ENCODE measurements at regions not wholly inside any gene's neighbourhood (a gene's known extent, or its start where the extent isn't known, plus 50 kb on each side); places are given as distances from the start of the nearest gene placed in this dataset.

- no peak for DNase-seq
- no peaks in the 10 kb centered on the region for H3K9me3 ChIP-seq
- in situ Hi-C loops (cut with MboI; ENCODE audit: low pct_ligation_motif_present in 1 of 4, low pct_unique_long_range_greater_than_20kb in 1 of 4, low sequenced_read_pairs in 3 of 4) (no loop called here), intact Hi-C loops (cut with DNase I; ENCODE audit: low total_unique reads) (no loop called here)
- H3K4me1 ChIP-seq: peaks cover 0 to 12% (median 0%) of the 10 kb centered on the region in 4 donors
- H3K4me3 ChIP-seq: no peak overlapping the region
- WGBS, 2 donors (ENCODE audit: low coverage in 1 of 2): 55 to 62% methylated on average over 5 of the region's 5 CpGs
- TF ChIP-seq, protein P1, sequence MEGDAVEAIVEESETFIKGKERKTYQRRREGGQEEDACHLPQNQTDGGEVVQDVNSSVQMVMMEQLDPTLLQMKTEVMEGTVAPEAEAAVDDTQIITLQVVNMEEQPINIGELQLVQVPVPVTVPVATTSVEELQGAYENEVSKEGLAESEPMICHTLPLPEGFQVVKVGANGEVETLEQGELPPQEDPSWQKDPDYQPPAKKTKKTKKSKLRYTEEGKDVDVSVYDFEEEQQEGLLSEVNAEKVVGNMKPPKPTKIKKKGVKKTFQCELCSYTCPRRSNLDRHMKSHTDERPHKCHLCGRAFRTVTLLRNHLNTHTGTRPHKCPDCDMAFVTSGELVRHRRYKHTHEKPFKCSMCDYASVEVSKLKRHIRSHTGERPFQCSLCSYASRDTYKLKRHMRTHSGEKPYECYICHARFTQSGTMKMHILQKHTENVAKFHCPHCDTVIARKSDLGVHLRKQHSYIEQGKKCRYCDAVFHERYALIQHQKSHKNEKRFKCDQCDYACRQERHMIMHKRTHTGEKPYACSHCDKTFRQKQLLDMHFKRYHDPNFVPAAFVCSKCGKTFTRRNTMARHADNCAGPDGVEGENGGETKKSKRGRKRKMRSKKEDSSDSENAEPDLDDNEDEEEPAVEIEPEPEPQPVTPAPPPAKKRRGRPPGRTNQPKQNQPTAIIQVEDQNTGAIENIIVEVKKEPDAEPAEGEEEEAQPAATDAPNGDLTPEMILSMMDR (IDR thresholded peaks at IDR 0.05): no peak
- TF ChIP-seq EP300 (IDR thresholded peaks at IDR 0.05; ENCODE audit: low read depth) (no peak), POLR2A (IDR thresholded peaks at IDR 0.05) (no peak), POLR2AphosphoS5 (IDR thresholded peaks at IDR 0.05) (no peak)
- H3K36me3 ChIP-seq: no peaks in the 10 kb centered on the region
- H3K27me3 ChIP-seq: no peaks in the 10 kb centered on the region
- H3K27ac ChIP-seq: no peak overlapping the region
Measured at GRCh38 chr16:73228649-73229048, 180.7 kb upstream of the ZFHX3 start.

GRCh38 chr16:73226675-73227074, 178.7 kb upstream of the ZFHX3 start:
- H3K9me3 ChIP-seq: no peaks in the 10 kb centered on the region
- H3K4me1 ChIP-seq: no peaks in the 10 kb centered on the region
- H3K36me3 ChIP-seq: no peaks in the 10 kb centered on the region
- H3K27ac ChIP-seq: no peak overlapping the region
- intact Hi-C loops (cut with DNase I; ENCODE audit: low total_unique reads): no loop called here
- TF ChIP-seq EP300 (IDR thresholded peaks at IDR 0.05; ENCODE audit: low read depth) (no peak), POLR2A (IDR thresholded peaks at IDR 0.05) (no peak), POLR2AphosphoS5 (IDR thresholded peaks at IDR 0.05) (no peak)
- TF ChIP-seq, protein P1 (IDR thresholded peaks at IDR 0.05): no peak
- 85 to 88% methylated on average over 8 of the region's 8 CpGs for WGBS, 2 donors (ENCODE audit: low coverage in 1 of 2)
- H3K27me3 ChIP-seq: no peaks in the 10 kb centered on the region
- no peak overlapping the region for H3K4me3 ChIP-seq
- in situ Hi-C loops (cut with MboI; ENCODE audit: low pct_ligation_motif_present in 1 of 4, low pct_unique_long_range_greater_than_20kb in 1 of 4, low sequenced_read_pairs in 3 of 4): no loop called here
- DNase-seq: no peak

- DNase-seq: no peak
- Histone ChIP-seq H3K4me3 (no peak overlapping the region), H3K36me3 (no peaks in the 10 kb centered on the region), H3K27ac (no peak overlapping the region), H3K4me1 (no peaks in the 10 kb centered on the region), H3K9me3 (no peaks in the 10 kb centered on the region), H3K27me3 (no peaks in the 10 kb centered on the region)
- WGBS, 2 donors (ENCODE audit: low coverage in 1 of 2): 84 to 87% methylated on average over 5 of the region's 5 CpGs
- in situ Hi-C loops (cut with MboI; ENCODE audit: low pct_ligation_motif_present in 1 of 4, low pct_unique_long_range_greater_than_20kb in 1 of 4, low sequenced_read_pairs in 3 of 4) (no loop called here), intact Hi-C loops (cut with DNase I; ENCODE audit: low total_unique reads) (no loop called here)
- TF ChIP-seq, protein P1 (IDR thresholded peaks at IDR 0.05): no peak
- TF ChIP-seq POLR2A (IDR thresholded peaks at IDR 0.05) (no peak), POLR2AphosphoS5 (IDR thresholded peaks at IDR 0.05) (no peak), EP300 (IDR thresholded peaks at IDR 0.05; ENCODE audit: low read depth) (no peak)
Measured at GRCh38 chr16:73225983-73226382, 178.1 kb upstream of the ZFHX3 start.

DNA sequence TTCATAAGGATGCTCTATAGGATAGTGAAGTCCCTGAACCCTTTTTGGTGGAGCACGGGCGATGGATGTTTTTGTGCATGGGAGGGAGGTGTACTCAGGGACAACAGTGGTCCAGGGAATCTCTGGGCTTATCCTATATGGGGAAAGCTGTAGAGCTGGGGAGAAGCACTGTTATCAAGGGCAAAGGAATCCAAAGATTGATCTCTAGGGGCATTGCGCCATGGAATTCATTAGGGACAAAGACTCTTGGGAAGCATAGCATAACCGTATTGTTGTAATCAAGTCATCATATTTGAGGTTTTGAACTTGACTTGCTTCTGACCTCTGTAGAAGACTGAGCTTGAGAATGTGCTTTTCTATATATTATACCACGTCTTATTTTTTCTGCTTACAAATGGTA, 172.9 kb upstream of the ZFHX3 start:
- no peaks in the 10 kb centered on the region for H3K27me3 ChIP-seq
- H3K27ac ChIP-seq: no peak overlapping the region
- in situ Hi-C loops (cut with MboI; ENCODE audit: low pct_ligation_motif_present in 1 of 4, low pct_unique_long_range_greater_than_20kb in 1 of 4, low sequenced_read_pairs in 3 of 4) (no loop called here), intact Hi-C loops (cut with DNase I; ENCODE audit: low total_unique reads) (no loop called here)
- H3K4me3 ChIP-seq: no peak overlapping the region
- H3K9me3 ChIP-seq: peaks cover 0 to 2% of the 10 kb centered on the region in 2 donors
- no peaks in the 10 kb centered on the region for H3K36me3 ChIP-seq
- H3K4me1 ChIP-seq: no peaks in the 10 kb centered on the region
- 89 to 100% methylated on average over 2 to 5 of the region's 5 CpGs for WGBS, 2 donors (ENCODE audit: low coverage in 1 of 2)
- DNase-seq: no peak
- TF ChIP-seq EP300 (IDR thresholded peaks at IDR 0.05; ENCODE audit: low read depth): no peak

DNA sequence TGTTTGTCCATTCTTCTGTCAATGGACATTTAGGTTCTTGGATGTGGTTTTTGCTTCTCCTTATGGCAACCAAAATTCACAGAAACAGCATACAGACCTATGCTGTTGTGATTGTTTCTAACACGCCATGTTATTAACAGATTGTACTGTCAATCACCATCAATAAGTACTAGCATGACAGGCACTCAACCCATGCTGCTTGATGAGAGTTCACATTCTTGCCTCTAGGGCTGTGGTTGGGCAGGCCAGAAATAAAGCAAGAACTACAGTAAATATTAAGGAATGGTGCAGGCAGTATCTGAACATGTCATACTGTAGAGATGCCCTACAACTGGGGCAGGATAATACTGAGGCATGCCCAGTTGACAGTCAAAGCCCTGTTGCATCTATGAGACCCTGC, 171.2 kb upstream of the ZFHX3 start:
- no peak overlapping the region for H3K4me3 ChIP-seq
- peaks cover 0 to 2% of the 10 kb centered on the region in 2 donors for H3K9me3 ChIP-seq
- no peak for TF ChIP-seq POLR2AphosphoS5 (IDR thresholded peaks at IDR 0.05)
- no peak for TF ChIP-seq EP300 (IDR thresholded peaks at IDR 0.05; ENCODE audit: low read depth)
- TF ChIP-seq POLR2A (IDR thresholded peaks at IDR 0.05): no peak
- TF ChIP-seq, protein P1 (IDR thresholded peaks at IDR 0.05): no peak
- H3K27me3 ChIP-seq: no peaks in the 10 kb centered on the region
- H3K4me1 ChIP-seq: no peaks in the 10 kb centered on the region
- in situ Hi-C loops (cut with MboI; ENCODE audit: low pct_ligation_motif_present in 1 of 4, low pct_unique_long_range_greater_than_20kb in 1 of 4, low sequenced_read_pairs in 3 of 4): no loop called here
- WGBS, 2 donors (ENCODE audit: low coverage in 1 of 2): 93% methylated on average over 1 of the region's 1 CpG; no CpG with 5 or more reads in 1 of the 2 donors
- H3K36me3 ChIP-seq: no peaks in the 10 kb centered on the region
- no peak overlapping the region for H3K27ac ChIP-seq
- intact Hi-C loops (cut with DNase I; ENCODE audit: low total_unique reads): no loop called here
- no peak for DNase-seq
